ENCODE measurements at regions not wholly inside any gene's neighbourhood (a gene's known extent, or its start where the extent isn't known, plus 50 kb on each side); places are given as distances from the start of the nearest gene placed in this dataset.

GRCh38 chr14:26729851-26730250, 132.0 kb upstream of the NOVA1 start:
- Histone ChIP-seq H2BK20ac (ENCODE audit: low read depth, low read length) (no peak overlapping the region), H4K91ac (ENCODE audit: insufficient read depth, low read depth, low read length) (no peak overlapping the region), H4K20me1 (ENCODE audit: insufficient read depth, low read length) (no peaks in the 10 kb centered on the region), H3K14ac (replicated peaks; ENCODE audit: low read depth, low read length) (no peak overlapping the region), H3K36me3 (ENCODE audit: control insufficient read depth, insufficient read depth, low read length) (no peaks in the 10 kb centered on the region), H4K8ac (ENCODE audit: low read depth in 2 of 2, low read length in 2 of 2) (no peak overlapping the region), H4K5ac (ENCODE audit: low read depth, low read length) (no peak overlapping the region), H3K9me1 (ENCODE audit: insufficient read depth, low read length) (no peaks in the 10 kb centered on the region), H3K27me3 (ENCODE audit: control insufficient read depth, insufficient read depth, low read length) (no peaks in the 10 kb centered on the region), H2AK5ac (ENCODE audit: low read depth, low read length) (no peak overlapping the region), H3K18ac (ENCODE audit: low read depth, low read length) (no peak overlapping the region), H3K4ac (ENCODE audit: low read depth, low read length) (no peak overlapping the region), H3K27ac (ENCODE audit: insufficient read depth, low read length) (no peak overlapping the region), H2AFZ (replicated peaks; ENCODE audit: low read length, poor library complexity) (no peak overlapping the region), H2BK15ac (ENCODE audit: low read depth, low read length) (no peak overlapping the region), H2BK5ac (ENCODE audit: low read depth, low read length, poor library complexity, severe bottlenecking) (no peak overlapping the region), H3K4me2 (ENCODE audit: low read depth, low read length) (no peak overlapping the region), H3K4me1 (ENCODE audit: control insufficient read depth, insufficient read depth, low read length) (no peaks in the 10 kb centered on the region), H3K79me1 (ENCODE audit: low read depth in 1 of 2, low read length in 2 of 2) (no peaks in the 10 kb centered on the region), H3K4me3 (ENCODE audit: insufficient read depth, low read depth, low read length) (no peak overlapping the region), H3K23ac (ENCODE audit: low read depth, low read length) (no peak overlapping the region), H3K9ac (ENCODE audit: low read depth, low read length) (no peak overlapping the region), H3K9me3 (ENCODE audit: control insufficient read depth, insufficient read depth, low read length) (no peaks in the 10 kb centered on the region), H3K56ac (ENCODE audit: extremely low read depth, insufficient read depth, low read length) (no peak overlapping the region), H2BK120ac (ENCODE audit: low read depth, low read length) (no peak overlapping the region), H2AK9ac (replicated peaks; ENCODE audit: low read depth, low read length, poor library complexity) (no peak overlapping the region)
- no TSS peak for BruUV-seq (replicated peaks)
- TF ChIP-seq MAFK (IDR thresholded peaks at IDR 0.05; ENCODE audit: low read depth, low read length) (no peak), POLR2A (IDR thresholded peaks at IDR 0.05; ENCODE audit: low read depth, low read length) (no peak), FOS (IDR thresholded peaks at IDR 0.05; ENCODE audit: low read depth, low read length) (no peak), MXI1 (IDR thresholded peaks at IDR 0.05; ENCODE audit: borderline replicate concordance, low read depth, low read length) (no peak), USF2 (IDR thresholded peaks at IDR 0.05; ENCODE audit: low read depth, low read length) (no peak), SMC3 (IDR thresholded peaks at IDR 0.05; ENCODE audit: low read depth, low read length) (no peak), BHLHE40 (IDR thresholded peaks at IDR 0.05; ENCODE audit: low read depth, low read length) (no peak), RAD21 (IDR thresholded peaks at IDR 0.05; ENCODE audit: low read length) (no peak), CEBPB (IDR thresholded peaks at IDR 0.05; ENCODE audit: low read depth, low read length) (no peak)
- no CpG with 5 or more reads among the region's 3 CpGs for WGBS, 2 experiments (ENCODE audit: extremely low coverage in 2 of 2, insufficient read length in 1 of 2)
- ATAC-seq (ENCODE audit: low read depth), result no peak
- in situ Hi-C loops (cut with MboI; ENCODE audit: low sequenced_read_pairs) (no loop called here), dilution Hi-C loops (cut with HindIII; ENCODE audit: low sequenced_read_pairs, unreplicated experiment) (no loop called here), intact Hi-C loops (cut with micrococcal nuclease) (loop anchor here (10.0 kb wide), 1 partner anchor 255 kb away; no protein-coding TSS in a partner anchor)
- DNase-seq, result no peak
- POLR2A ChIA-PET (ENCODE audit: unreplicated experiment), result no interaction called here
- CTCF ChIA-PET, result interaction anchor here (0.6 kb wide), 1 partner anchor 498 kb away, joined by 3 read pairs; no protein-coding TSS in a partner anchor

Data from IMR-90 (cell line).